ENCODE measurements at regions not wholly inside any gene's neighbourhood (a gene's known extent, or its start where the extent isn't known, plus 50 kb on each side); places are given as distances from the start of the nearest gene placed in this dataset.

DNA sequence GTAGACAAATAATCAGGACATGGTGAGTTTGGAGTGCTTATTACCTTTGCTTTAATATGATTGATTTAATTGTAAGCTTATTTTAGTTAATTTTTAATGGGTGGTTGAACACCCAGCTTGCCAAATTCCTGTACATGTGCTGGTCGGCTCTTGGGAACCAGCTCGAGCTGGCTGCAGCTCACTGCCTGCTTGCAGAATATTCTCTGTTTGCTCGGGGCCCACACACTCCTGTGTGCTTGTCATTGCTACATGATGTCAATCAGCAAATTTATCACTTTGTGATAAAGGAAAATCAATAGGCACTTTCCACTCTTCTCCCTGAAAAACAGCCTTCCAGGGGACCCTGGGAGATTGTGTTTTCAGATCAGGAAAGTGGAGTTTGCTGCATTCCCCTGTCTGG is 141.1 kb upstream of the LHX5 start:
- Histone ChIP-seq H3K36me3 (no peaks in the 10 kb centered on the region), H3K4me3 (no peak overlapping the region), H3K4me1 (no peaks in the 10 kb centered on the region), H3K9me3 (no peaks in the 10 kb centered on the region), H3K27ac (no peak overlapping the region), H3K27me3 (peaks cover 76% of the 10 kb centered on the region)
- TF ChIP-seq, protein P1, sequence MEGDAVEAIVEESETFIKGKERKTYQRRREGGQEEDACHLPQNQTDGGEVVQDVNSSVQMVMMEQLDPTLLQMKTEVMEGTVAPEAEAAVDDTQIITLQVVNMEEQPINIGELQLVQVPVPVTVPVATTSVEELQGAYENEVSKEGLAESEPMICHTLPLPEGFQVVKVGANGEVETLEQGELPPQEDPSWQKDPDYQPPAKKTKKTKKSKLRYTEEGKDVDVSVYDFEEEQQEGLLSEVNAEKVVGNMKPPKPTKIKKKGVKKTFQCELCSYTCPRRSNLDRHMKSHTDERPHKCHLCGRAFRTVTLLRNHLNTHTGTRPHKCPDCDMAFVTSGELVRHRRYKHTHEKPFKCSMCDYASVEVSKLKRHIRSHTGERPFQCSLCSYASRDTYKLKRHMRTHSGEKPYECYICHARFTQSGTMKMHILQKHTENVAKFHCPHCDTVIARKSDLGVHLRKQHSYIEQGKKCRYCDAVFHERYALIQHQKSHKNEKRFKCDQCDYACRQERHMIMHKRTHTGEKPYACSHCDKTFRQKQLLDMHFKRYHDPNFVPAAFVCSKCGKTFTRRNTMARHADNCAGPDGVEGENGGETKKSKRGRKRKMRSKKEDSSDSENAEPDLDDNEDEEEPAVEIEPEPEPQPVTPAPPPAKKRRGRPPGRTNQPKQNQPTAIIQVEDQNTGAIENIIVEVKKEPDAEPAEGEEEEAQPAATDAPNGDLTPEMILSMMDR (IDR thresholded peaks at IDR 0.05) = no peak
- TF ChIP-seq POLR2A (IDR thresholded peaks at IDR 0.05) = no peak
- TF ChIP-seq EP300 (IDR thresholded peaks at IDR 0.05) = no peak
- no peak for TF ChIP-seq POLR2AphosphoS5 (IDR thresholded peaks at IDR 0.05)
- WGBS = 62% methylated on average over 3 of the region's 3 CpGs
- DNase-seq (ENCODE audit: low spot score in 2 of 2) = no peak

DNA sequence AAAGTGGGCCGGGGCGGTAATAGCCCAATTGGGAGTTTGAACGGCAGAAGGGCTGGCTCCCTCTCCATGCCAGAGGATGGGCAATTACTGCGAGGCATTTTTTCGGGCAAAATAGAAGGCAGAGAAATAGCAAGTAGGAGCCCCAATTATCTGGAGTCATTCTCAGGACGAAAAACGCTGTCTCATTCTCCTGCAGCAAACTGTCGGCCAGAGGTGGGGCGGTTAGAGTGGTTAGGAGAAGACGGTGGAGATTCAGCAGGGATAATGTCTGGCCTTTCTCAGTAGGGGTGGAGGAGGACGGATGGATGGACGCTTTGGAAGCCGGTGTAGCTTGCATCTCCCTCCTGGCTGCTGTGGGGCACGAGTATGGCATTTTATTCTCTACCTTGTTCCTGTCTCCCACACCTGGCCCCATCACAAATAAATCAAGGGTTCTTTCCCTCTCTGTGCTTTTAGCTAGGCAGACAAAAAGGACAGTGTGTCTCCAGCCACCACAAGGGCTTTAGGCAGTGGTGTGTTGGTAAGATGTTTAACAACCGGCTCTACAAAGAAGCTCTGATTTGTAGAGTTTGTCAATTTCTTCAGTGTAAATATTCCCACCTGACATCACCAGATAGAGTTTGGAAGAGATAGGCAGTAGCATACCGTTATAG is 140.5 kb upstream of the LHX5 start:
- Histone ChIP-seq H3K27ac (no peak overlapping the region), H3K4me3 (no peak overlapping the region), H3K9me3 (no peaks in the 10 kb centered on the region), H3K36me3 (no peaks in the 10 kb centered on the region), H3K27me3 (peaks cover 70% of the 10 kb centered on the region), H3K4me1 (no peaks in the 10 kb centered on the region)
- DNase-seq (ENCODE audit: low spot score in 2 of 2) = no peak
- TF ChIP-seq EP300 (IDR thresholded peaks at IDR 0.05) (no peak), POLR2A (IDR thresholded peaks at IDR 0.05) (no peak), POLR2AphosphoS5 (IDR thresholded peaks at IDR 0.05) (no peak)
- TF ChIP-seq, protein P1 (IDR thresholded peaks at IDR 0.05) = no peak
- WGBS = 40% methylated on average over 16 of the region's 16 CpGs

DNA sequence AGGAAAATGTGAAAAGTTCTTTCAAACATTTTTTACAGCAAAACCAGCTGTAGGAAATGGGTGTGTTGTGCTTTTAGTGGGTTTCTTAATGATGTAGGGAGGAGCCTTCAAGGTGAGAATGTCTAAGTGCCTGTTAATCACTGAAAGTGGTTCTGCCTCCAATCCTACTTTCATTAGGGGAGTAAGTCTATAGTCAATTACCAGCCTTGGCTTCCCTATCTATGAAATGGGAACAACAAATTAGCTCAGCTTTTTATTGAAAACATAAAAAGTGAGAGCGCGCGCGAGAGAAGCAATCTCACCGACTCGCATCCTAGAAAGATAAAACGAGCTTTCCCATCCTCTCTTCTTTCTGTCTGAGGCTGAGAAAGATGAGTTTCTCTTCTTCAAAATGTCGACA is 140.0 kb upstream of the LHX5 start:
- no peak overlapping the region for H3K4me3 ChIP-seq
- peaks cover 70% of the 10 kb centered on the region for H3K27me3 ChIP-seq
- DNase-seq (ENCODE audit: low spot score in 2 of 2) = no peak
- no peaks in the 10 kb centered on the region for H3K36me3 ChIP-seq
- H3K27ac ChIP-seq = no peak overlapping the region
- TF ChIP-seq EP300 (IDR thresholded peaks at IDR 0.05) (no peak), POLR2A (IDR thresholded peaks at IDR 0.05) (no peak), POLR2AphosphoS5 (IDR thresholded peaks at IDR 0.05) (no peak)
- TF ChIP-seq, protein P1 (IDR thresholded peaks at IDR 0.05) = no peak
- no peaks in the 10 kb centered on the region for H3K4me1 ChIP-seq
- no peaks in the 10 kb centered on the region for H3K9me3 ChIP-seq
- 77% methylated on average over 8 of the region's 8 CpGs for WGBS

DNA sequence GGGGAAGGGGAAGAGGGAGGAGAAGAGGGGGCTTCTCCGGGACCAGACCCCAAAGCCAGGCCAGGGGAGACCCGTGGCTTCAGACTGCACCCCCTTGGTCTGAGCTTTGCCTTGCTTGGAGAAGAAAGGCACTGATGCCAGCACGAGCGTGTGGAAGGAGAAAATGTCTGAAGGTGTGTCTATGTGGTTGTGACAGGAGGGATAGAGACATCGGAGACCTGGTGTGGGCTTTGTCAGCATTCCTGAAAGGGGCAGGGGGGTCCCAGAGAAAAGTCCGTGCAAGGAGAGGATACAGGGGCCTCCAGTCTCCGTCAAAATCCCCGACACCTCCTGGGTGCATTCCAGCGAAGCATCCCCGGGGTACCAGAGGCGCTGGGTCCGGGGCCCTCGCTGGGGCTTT is 139.0 kb upstream of the LHX5 start:
- 2% methylated on average over 13 of the region's 13 CpGs for WGBS
- H3K4me1 ChIP-seq = no peaks in the 10 kb centered on the region
- no peak for DNase-seq (ENCODE audit: low spot score in 2 of 2)
- no peaks in the 10 kb centered on the region for H3K9me3 ChIP-seq
- peaks cover 73% of the 10 kb centered on the region for H3K27me3 ChIP-seq
- no peak overlapping the region for H3K27ac ChIP-seq
- no peaks in the 10 kb centered on the region for H3K36me3 ChIP-seq
- no peak overlapping the region for H3K4me3 ChIP-seq
- TF ChIP-seq POLR2A (IDR thresholded peaks at IDR 0.05) = no peak
- no peak for TF ChIP-seq EP300 (IDR thresholded peaks at IDR 0.05)
- no peak for TF ChIP-seq POLR2AphosphoS5 (IDR thresholded peaks at IDR 0.05)
- TF ChIP-seq, protein P1 (IDR thresholded peaks at IDR 0.05) = no peak

DNA sequence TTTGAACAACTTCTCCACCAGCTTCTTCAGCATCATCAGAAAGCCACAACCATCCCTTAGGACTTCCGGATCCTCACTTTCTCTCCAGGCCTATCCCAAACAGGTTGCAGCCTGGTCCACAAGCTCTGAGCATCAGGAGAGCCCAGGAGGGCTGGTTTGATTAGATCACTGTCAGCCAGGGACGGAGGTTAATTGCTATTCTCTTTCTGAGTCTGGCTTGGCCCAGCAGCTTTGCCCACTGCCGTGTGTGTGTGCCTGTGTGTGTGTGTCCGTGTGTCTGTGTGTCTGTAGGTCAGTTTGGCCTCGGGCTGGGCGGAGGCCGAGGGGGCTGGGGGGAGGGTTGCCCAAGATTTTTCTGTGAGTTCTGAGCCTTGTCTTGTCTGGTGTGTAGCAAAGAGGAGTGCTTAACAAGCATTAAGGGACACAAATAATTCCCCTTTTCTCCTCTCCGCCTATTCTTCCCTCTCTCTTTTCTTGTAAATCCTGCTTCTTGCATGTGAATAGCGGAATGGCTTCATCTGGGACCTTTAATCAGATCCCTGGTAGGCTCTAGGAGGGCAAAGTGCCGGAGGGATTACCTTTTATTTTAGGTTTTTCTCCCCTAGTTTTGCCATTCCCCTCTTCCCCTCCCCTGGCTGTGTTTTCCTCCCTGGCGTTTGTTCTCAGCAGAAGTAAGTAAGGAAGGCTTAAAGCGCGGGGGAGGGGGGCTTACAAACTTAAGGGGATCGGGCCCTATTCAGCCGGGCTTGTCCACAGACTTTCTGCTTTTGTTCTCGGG is 138.2 kb upstream of the LHX5 start:
- Histone ChIP-seq H3K36me3 (no peaks in the 10 kb centered on the region), H3K4me1 (no peaks in the 10 kb centered on the region), H3K27me3 (peaks cover 77% of the 10 kb centered on the region), H3K4me3 (no peak overlapping the region), H3K9me3 (no peaks in the 10 kb centered on the region), H3K27ac (no peak overlapping the region)
- WGBS = 7% methylated on average over 16 of the region's 16 CpGs
- TF ChIP-seq, protein P1 (IDR thresholded peaks at IDR 0.05) = no peak
- no peak for TF ChIP-seq POLR2A (IDR thresholded peaks at IDR 0.05)
- TF ChIP-seq EP300 (IDR thresholded peaks at IDR 0.05) = no peak
- TF ChIP-seq POLR2AphosphoS5 (IDR thresholded peaks at IDR 0.05) = no peak
- no peak for DNase-seq (ENCODE audit: low spot score in 2 of 2)
